ENCODE measurements at regions not wholly inside any gene's neighbourhood (a gene's known extent, or its start where the extent isn't known, plus 50 kb on each side); places are given as distances from the start of the nearest gene placed in this dataset.

DNA sequence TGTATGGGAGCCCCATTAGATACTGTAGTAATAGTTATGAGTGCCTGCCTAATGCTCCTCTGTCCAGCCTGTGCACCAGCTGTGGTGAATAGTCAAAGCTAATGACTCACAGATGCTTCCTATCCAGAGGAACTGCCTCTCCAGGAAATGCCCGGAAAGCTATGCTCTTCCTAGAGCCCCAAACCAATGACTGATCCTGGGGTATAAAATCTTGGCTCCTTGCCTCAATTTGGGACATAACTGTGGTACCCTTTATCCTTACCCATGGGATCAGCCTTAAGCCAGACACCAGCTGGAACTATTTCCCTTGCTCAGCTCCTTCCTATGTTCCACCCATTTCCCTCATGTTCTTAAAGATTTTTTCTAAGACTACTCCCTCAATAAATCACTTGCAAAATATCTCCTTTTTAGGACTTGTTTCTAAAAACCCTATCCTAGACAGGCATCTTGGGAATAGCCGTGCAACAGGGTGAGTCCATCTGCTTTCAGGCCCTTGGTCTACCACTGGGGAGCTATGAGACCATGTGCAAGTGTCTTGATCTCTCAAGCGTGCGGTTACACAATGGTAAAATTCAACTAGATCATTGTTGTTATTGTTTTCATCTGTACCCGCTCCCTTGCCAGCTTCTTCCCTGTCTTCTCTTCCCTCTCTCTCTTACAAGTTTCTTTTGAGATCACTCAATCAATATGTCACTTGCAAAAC is 283.7 kb downstream of the BTBD3 start:
- TF ChIP-seq, protein P1, sequence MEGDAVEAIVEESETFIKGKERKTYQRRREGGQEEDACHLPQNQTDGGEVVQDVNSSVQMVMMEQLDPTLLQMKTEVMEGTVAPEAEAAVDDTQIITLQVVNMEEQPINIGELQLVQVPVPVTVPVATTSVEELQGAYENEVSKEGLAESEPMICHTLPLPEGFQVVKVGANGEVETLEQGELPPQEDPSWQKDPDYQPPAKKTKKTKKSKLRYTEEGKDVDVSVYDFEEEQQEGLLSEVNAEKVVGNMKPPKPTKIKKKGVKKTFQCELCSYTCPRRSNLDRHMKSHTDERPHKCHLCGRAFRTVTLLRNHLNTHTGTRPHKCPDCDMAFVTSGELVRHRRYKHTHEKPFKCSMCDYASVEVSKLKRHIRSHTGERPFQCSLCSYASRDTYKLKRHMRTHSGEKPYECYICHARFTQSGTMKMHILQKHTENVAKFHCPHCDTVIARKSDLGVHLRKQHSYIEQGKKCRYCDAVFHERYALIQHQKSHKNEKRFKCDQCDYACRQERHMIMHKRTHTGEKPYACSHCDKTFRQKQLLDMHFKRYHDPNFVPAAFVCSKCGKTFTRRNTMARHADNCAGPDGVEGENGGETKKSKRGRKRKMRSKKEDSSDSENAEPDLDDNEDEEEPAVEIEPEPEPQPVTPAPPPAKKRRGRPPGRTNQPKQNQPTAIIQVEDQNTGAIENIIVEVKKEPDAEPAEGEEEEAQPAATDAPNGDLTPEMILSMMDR (IDR thresholded peaks at IDR 0.05; ENCODE audit: extremely low read depth in 1 of 2, insufficient read depth in 1 of 2, low read depth in 1 of 2, low read length in 2 of 2): no peak
- TF ChIP-seq EZH2 (IDR thresholded peaks at IDR 0.05; ENCODE audit: borderline replicate concordance, low read depth, low read length, severe bottlenecking): no peak
- TF ChIP-seq FOS (IDR thresholded peaks at IDR 0.05; ENCODE audit: borderline replicate concordance, insufficient read depth, low read length): no peak
- no peak for TF ChIP-seq POLR2AphosphoS5 (IDR thresholded peaks at IDR 0.05; ENCODE audit: insufficient read depth, low read depth, low read length)
- TF ChIP-seq POLR2A (IDR thresholded peaks at IDR 0.05; ENCODE audit: low read depth, low read length): no peak
